K562 (cell line): ENCODE measurements at regions not wholly inside any gene's neighbourhood (a gene's known extent, or its start where the extent isn't known, plus 50 kb on each side); places are given as distances from the start of the nearest gene placed in this dataset.
A peak's percentile ranks its signal among the peaks of the same experiment; 100 is the strongest.

Experiments used
- ATAC-seq: fragments of 200-7000 bp; cut with Tn5 transposase; 3 replicates; pipeline ENCODE4 v1.9.1; 2020; ENCODE audit warnings: moderate library complexity
- BruUV-seq: library from RNA; stranded (reverse); fragments of 400-500 nt; replicated peaks from 2 replicates; lab custom pipeline; 2021; lab: Mats Ljungman, UMichigan
- CTCF ChIA-PET: fragments of 300-600 bp; formaldehyde crosslinking; extraction: SDS; loops from one replicate; lab custom pipeline; 2021; ENCODE audit warnings: low intra/inter-chr PET ratio; lab: Yijun Ruan, JAX
- POLR2A ChIA-PET: fragments of 300-600, 350-650 bp; sonication (Branson Sonifier 250); formaldehyde crosslinking; extraction: SDS; loops from one replicate; lab custom pipeline; 2021; ENCODE audit warnings: antibody characterized with exemption, inconsistent platforms; lab: Yijun Ruan, JAX
- DNase-seq, 4 experiments: peaks; one replicate each; pipeline versions ENCODE4 v3.0.0 to v3.0.0-alpha.2; 2011 to 2018; ENCODE audit warnings: low spot score in 3 of 4, mixed read lengths in 3 of 4; ENCODE audit errors: extremely low read depth in 1 of 4
- FAIRE-seq: peaks from 2 replicates; lab custom pipeline; 2011; peaks lifted over from hg19 to GRCh38; lab: Jason Lieb, UNC
- H2AFZ ChIP-seq: 2 replicates; pipeline ENCODE4 v1.6.0; 2011; ENCODE audit warnings: low read depth, low read length, control low read depth, inconsistent platforms
- H3K27ac ChIP-seq: fragments of 200-600 bp; 3 replicates; pipeline ENCODE4 v1.8.0; 2011; ENCODE audit warnings: low read depth, mild to moderate bottlenecking, control low read depth, inconsistent platforms, low read length, moderate library complexity, mixed read lengths; ENCODE audit errors: extremely low read depth
- H3K27me3 ChIP-seq, 2 experiments: fragments of 300-600 bp in 1 of 2; 2 replicates in 1 of 2; 3 replicates in 1 of 2; pipeline versions ENCODE4 v1.6.0 to v1.8.0; 2011; ENCODE audit warnings: inconsistent platforms in 2 of 2, low read length in 2 of 2, mild to moderate bottlenecking in 1 of 2, mixed read lengths in 1 of 2, moderate library complexity in 1 of 2; ENCODE audit not compliant: control insufficient read depth in 2 of 2, insufficient read depth in 2 of 2
- H3K36me3 ChIP-seq: fragments of 300-600 bp; 3 replicates; pipeline ENCODE4 v1.8.0; 2011; ENCODE audit warnings: mild to moderate bottlenecking, low read length, inconsistent platforms; ENCODE audit not compliant: control insufficient read depth, insufficient read depth
- H3K4me1 ChIP-seq, 2 experiments: fragments of 200-600 bp in 1 of 2; replicated peaks in 1 of 2; 2 replicates in 1 of 2; 3 replicates in 1 of 2; pipeline versions ENCODE4 v1.5.1 to v1.8.0; 2011; ENCODE audit warnings: inconsistent platforms in 2 of 2, low read length in 2 of 2, mild to moderate bottlenecking in 1 of 2, mixed read lengths in 1 of 2, moderate library complexity in 1 of 2; ENCODE audit not compliant: control insufficient read depth in 2 of 2, insufficient read depth in 2 of 2
- H3K4me2 ChIP-seq: 2 replicates; pipeline ENCODE4 v1.6.1; 2011; ENCODE audit warnings: low read length, control low read depth, inconsistent platforms, mixed read lengths; ENCODE audit not compliant: insufficient read depth
- H3K4me3 ChIP-seq: fragments of 200-600 bp; sonication (generic), shearing (Covaris generic); 2 replicates; pipeline ENCODE4 v1.5.1; 2016; ENCODE audit warnings: control low read depth, inconsistent platforms
- H3K79me2 ChIP-seq: fragments of 200-600 bp; 3 replicates; pipeline ENCODE4 v1.8.0; 2011; ENCODE audit warnings: low read length, inconsistent platforms; ENCODE audit not compliant: control insufficient read depth, insufficient read depth
- H3K9ac ChIP-seq, 2 experiments: 2 replicates each; pipeline versions ENCODE4 v1.6.0 to v1.6.1; 2011; ENCODE audit warnings: low read depth in 2 of 2, low read length in 2 of 2, control low read depth in 1 of 2, inconsistent platforms in 1 of 2, mild to moderate bottlenecking in 1 of 2, mixed read lengths in 1 of 2; ENCODE audit not compliant: insufficient read depth in 1 of 2
- H3K9me1 ChIP-seq: one replicate; pipeline ENCODE4 v1.6.0; 2011; ENCODE audit warnings: inconsistent platforms, mild to moderate bottlenecking, low read length, moderate library complexity; ENCODE audit not compliant: control insufficient read depth, insufficient read depth
- H3K9me3 ChIP-seq: replicated peaks from 2 replicates; pipeline ENCODE4 v1.5.1; 2011; ENCODE audit warnings: low read depth, low read length, inconsistent platforms; ENCODE audit not compliant: control insufficient read depth, insufficient read depth
- H4K20me1 ChIP-seq: replicated peaks from 2 replicates; pipeline ENCODE4 v1.6.1; 2011; ENCODE audit warnings: low read length, inconsistent platforms, mixed read lengths; ENCODE audit not compliant: control insufficient read depth, insufficient read depth
- CEBPB ChIP-seq: fragments of 450-650 bp; IDR thresholded peaks from 2 replicates; pipeline ENCODE4 v1.6.1; 2016; ENCODE audit warnings: missing genetic modification characterization, missing compliant biosample characterization
- ID3 ChIP-seq, 2 experiments: fragments of 250-450 bp in 1 of 2; fragments of 450-650 bp in 1 of 2; sonication (Bioruptor Pico) in 1 of 2; IDR thresholded peaks; 2 replicates each; pipeline versions ENCODE4 v1.6.1 to v1.8.0; 2016 to 2021; ENCODE audit warnings: mild to moderate bottlenecking in 2 of 2, moderate library complexity in 2 of 2, missing compliant biosample characterization in 1 of 2, missing genetic modification characterization in 1 of 2
- NEUROD1 ChIP-seq: fragments of 150-350 bp; IDR thresholded peaks from 2 replicates; pipeline ENCODE4 v1.6.1; 2014; ENCODE audit warnings: borderline replicate concordance, low read length, low read depth; ENCODE audit not compliant: partially characterized antibody
- NR3C1 ChIP-seq: sonication (generic); formaldehyde crosslinking; IDR thresholded peaks from 2 replicates; pipeline ENCODE4 v1.8.1; 2022; ENCODE audit warnings: missing genetic modification reagents
- PKNOX1 ChIP-seq: fragments of 450-650 bp; IDR thresholded peaks from 2 replicates; pipeline ENCODE4 v1.6.1; 2016
- ZNF224 ChIP-seq: sonication (generic); formaldehyde crosslinking; IDR thresholded peaks from 2 replicates; pipeline ENCODE4 v1.8.0; 2022; ENCODE audit warnings: mild to moderate bottlenecking, missing genetic modification reagents
- WGBS: fragments of 100-300 bp; shearing (Covaris generic); methylation state at CpG from one replicate; pipeline ENCODE4 v1.1.6; 2016; ENCODE audit warnings: low coverage, mixed read lengths; ENCODE audit not compliant: insufficient coverage; ENCODE audit errors: missing lambda C conversion rate; 5-methylcytosine and 5-hydroxymethylcytosine counted together
- in situ Hi-C: fragments of 300-500 bp; cut with MboI; formaldehyde crosslinking; loops from 4 replicates; pipeline ENCODE4 v1.15.0; 2018; ENCODE audit warnings: inconsistent platforms, mixed read lengths
- intact Hi-C: fragments of 100-400 bp; cut with micrococcal nuclease; formaldehyde crosslinking; loops from 2 replicates; pipeline ENCODE4 v1.14.2; 2022
- TF ChIP-seq, protein P1 (sequence below): IDR thresholded peaks from 2 replicates; pipeline ENCODE4 v1.6.1; 2014; ENCODE audit warnings: antibody characterized with exemption

DNA sequence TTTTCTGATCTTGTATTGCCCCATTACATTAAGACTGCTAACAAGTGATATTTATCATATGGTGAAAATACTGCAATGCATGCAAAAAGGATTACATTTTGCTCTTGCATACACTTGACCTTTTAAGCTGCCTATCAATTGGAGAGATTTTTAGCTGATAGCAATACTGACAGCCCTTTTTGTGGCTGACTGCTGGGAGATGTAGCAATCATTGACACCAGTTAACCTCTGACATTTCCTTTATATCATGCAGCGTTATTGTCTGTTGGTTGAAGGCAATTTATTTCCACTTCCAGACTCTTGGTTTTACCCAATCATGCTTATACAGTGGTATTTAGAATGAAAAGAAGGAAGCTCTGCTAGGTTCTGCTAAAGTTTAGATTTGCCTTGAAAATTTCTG lies 364.0 kb downstream of the LMO7 start:
- in situ Hi-C loops, result no loop called here
- WGBS, result 14% methylated on average over 1 of the region's 1 CpG
- POLR2A ChIA-PET, result no interaction called here
- BruUV-seq, result no TSS peak
- H3K27me3 ChIP-seq, result no peaks in the 10 kb centered on the region
- H4K20me1 ChIP-seq, result no peaks in the 10 kb centered on the region
- no peak overlapping the region for H3K4me2 ChIP-seq
- no peak for ATAC-seq
- DNase-seq, result no peak
- no peaks in the 10 kb centered on the region for H3K9me3 ChIP-seq
- intact Hi-C loops, result no loop called here
- no peak overlapping the region for H3K4me3 ChIP-seq
- no peaks in the 10 kb centered on the region for H3K9me1 ChIP-seq
- H2AFZ ChIP-seq, result no peak overlapping the region
- no peaks in the 10 kb centered on the region for H3K79me2 ChIP-seq
- H3K9ac ChIP-seq, result no peak overlapping the region
- H3K4me1 ChIP-seq, result no peaks in the 10 kb centered on the region; a peak in 1 of 5 replicates
- no peak for FAIRE-seq
- no peak for TF ChIP-seq ZNF224 (CRISPR knock-in tag)
- TF ChIP-seq, protein P1, sequence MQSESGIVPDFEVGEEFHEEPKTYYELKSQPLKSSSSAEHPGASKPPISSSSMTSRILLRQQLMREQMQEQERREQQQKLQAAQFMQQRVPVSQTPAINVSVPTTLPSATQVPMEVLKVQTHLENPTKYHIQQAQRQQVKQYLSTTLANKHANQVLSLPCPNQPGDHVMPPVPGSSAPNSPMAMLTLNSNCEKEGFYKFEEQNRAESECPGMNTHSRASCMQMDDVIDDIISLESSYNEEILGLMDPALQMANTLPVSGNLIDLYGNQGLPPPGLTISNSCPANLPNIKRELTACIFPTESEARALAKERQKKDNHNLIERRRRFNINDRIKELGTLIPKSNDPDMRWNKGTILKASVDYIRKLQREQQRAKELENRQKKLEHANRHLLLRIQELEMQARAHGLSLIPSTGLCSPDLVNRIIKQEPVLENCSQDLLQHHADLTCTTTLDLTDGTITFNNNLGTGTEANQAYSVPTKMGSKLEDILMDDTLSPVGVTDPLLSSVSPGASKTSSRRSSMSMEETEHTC, result no peak
- TF ChIP-seq ID3 (CRISPR knock-in tag; IDR thresholded peaks at IDR 0.05), result no peak
- TF ChIP-seq ID3 (tag; IDR thresholded peaks at IDR 0.05), result peak; percentile 78; the same call in 1 of the 2 replicates
- TF ChIP-seq NEUROD1, result no peak
- 0 out of 2 replicates have a peak, but pooled peaks have one; percentile 6 for TF ChIP-seq PKNOX1
- no peak for TF ChIP-seq NR3C1 (CRISPR knock-in tag)
- TF ChIP-seq CEBPB, result 0 out of 2 replicates have a peak, but pooled peaks have one; percentile 9
- CTCF ChIA-PET, result interaction anchor here (0.5 kb wide), 1 partner anchor 9 kb away, joined by 3 read pairs; no protein-coding TSS in a partner anchor
- H3K27ac ChIP-seq, result no peak overlapping the region
- H3K36me3 ChIP-seq, result no peaks in the 10 kb centered on the region
